ENCODE measurements at regions not wholly inside any gene's neighbourhood (a gene's known extent, or its start where the extent isn't known, plus 50 kb on each side); places are given as distances from the start of the nearest gene placed in this dataset.

DNA sequence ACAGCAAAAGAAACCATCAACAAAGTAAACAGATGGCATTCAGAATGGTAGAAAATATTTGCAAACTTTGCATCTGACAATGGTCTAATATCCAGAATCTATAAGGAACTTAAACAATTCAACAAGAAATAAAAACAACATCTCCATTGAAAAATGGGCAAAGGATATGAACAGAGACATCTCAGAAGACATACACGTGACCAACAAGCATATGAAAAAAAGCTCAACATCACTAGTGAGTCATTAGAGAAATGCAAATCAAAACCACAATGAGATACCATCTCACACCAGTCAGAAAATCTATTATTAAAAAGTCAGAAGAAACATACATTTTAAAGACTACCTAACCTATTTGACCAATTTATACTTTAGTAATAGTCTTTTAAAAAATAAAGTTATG, 571.3 kb upstream of the NRG3 start:
- intact Hi-C loops (cut with micrococcal nuclease; ENCODE audit: unreplicated experiment) = no loop called here
- H3K9me3 ChIP-seq (ENCODE audit: low read length) = peaks cover 72% of the 10 kb centered on the region
- TF ChIP-seq POLR2A (IDR thresholded peaks at IDR 0.05; ENCODE audit: insufficient read depth in 1 of 2, low read depth in 2 of 2, low read length in 2 of 2) (no peak), ZNF30 (CRISPR knock-in tag; IDR thresholded peaks at IDR 0.05) (no peak), ETV6 (CRISPR knock-in tag; conservative IDR thresholded peaks at IDR 0.05) (no peak), PHF5A (CRISPR knock-in tag; IDR thresholded peaks at IDR 0.05; ENCODE audit: low read depth, unreplicated experiment) (no peak), ZNF235 (CRISPR knock-in tag; IDR thresholded peaks at IDR 0.05; ENCODE audit: borderline replicate concordance) (no peak), ZNF564 (CRISPR knock-in tag; IDR thresholded peaks at IDR 0.05) (no peak), ZBTB8A (CRISPR knock-in tag; IDR thresholded peaks at IDR 0.05; ENCODE audit: borderline replicate concordance, low read depth) (no peak), SAFB2 (CRISPR knock-in tag; IDR thresholded peaks at IDR 0.05; ENCODE audit: borderline replicate concordance, low read depth) (no peak), NFE2L1 (CRISPR knock-in tag; IDR thresholded peaks at IDR 0.05; ENCODE audit: borderline replicate concordance) (no peak), MIXL1 (CRISPR knock-in tag; IDR thresholded peaks at IDR 0.05) (no peak), GZF1 (CRISPR knock-in tag; IDR thresholded peaks at IDR 0.05) (no peak), ZNF354B (CRISPR knock-in tag; IDR thresholded peaks at IDR 0.05) (no peak), TRIM24 (CRISPR knock-in tag; IDR thresholded peaks at IDR 0.05) (no peak)
- TF ChIP-seq, protein P1, sequence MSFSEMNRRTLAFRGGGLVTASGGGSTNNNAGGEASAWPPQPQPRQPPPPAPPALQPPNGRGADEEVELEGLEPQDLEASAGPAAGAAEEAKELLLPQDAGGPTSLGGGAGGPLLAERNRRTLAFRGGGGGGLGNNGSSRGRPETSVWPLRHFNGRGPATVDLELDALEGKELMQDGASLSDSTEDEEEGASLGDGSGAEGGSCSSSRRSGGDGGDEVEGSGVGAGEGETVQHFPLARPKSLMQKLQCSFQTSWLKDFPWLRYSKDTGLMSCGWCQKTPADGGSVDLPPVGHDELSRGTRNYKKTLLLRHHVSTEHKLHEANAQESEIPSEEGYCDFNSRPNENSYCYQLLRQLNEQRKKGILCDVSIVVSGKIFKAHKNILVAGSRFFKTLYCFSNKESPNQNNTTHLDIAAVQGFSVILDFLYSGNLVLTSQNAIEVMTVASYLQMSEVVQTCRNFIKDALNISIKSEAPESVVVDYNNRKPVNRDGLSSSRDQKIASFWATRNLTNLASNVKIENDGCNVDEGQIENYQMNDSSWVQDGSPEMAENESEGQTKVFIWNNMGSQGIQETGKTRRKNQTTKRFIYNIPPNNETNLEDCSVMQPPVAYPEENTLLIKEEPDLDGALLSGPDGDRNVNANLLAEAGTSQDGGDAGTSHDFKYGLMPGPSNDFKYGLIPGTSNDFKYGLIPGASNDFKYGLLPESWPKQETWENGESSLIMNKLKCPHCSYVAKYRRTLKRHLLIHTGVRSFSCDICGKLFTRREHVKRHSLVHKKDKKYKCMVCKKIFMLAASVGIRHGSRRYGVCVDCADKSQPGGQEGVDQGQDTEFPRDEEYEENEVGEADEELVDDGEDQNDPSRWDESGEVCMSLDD (CRISPR knock-in tag; IDR thresholded peaks at IDR 0.05; ENCODE audit: borderline replicate concordance) = no peak
- TF ChIP-seq, protein P2, sequence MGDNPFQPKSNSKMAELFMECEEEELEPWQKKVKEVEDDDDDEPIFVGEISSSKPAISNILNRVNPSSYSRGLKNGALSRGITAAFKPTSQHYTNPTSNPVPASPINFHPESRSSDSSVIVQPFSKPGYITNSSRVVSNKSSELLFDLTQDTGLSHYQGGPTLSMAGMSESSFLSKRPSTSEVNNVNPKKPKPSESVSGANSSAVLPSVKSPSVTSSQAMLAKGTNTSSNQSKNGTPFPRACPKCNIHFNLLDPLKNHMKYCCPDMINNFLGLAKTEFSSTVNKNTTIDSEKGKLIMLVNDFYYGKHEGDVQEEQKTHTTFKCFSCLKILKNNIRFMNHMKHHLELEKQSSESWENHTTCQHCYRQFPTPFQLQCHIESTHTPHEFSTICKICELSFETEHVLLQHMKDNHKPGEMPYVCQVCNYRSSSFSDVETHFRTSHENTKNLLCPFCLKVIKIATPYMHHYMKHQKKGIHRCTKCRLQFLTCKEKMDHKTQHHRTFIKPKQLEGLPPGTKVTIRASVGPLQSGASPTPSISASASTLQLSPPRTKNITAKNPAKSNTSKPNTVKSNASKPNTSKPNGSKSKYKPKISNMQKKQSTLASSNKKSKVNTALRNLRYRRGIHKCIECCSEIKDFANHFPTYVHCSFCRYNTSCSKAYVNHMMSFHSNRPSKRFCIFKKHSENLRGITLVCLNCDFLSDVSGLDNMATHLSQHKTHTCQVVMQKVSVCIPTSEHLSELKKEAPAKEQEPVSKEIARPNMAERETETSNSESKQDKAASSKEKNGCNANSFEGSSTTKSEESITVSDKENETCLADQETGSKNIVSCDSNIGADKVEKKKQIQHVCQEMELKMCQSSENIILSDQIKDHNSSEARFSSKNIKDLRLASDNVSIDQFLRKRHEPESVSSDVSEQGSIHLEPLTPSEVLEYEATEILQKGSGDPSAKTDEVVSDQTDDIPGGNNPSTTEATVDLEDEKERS (CRISPR knock-in tag; IDR thresholded peaks at IDR 0.05) = no peak
- TF ChIP-seq, protein P3, sequence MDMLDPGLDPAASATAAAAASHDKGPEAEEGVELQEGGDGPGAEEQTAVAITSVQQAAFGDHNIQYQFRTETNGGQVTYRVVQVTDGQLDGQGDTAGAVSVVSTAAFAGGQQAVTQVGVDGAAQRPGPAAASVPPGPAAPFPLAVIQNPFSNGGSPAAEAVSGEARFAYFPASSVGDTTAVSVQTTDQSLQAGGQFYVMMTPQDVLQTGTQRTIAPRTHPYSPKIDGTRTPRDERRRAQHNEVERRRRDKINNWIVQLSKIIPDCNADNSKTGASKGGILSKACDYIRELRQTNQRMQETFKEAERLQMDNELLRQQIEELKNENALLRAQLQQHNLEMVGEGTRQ (IDR thresholded peaks at IDR 0.05; ENCODE audit: low read depth, low read length) = no peak
- TF ChIP-seq, protein P3 (CRISPR knock-in tag; IDR thresholded peaks at IDR 0.05; ENCODE audit: borderline replicate concordance) = no peak
- 0% methylated on average over 1 of the region's 1 CpG for WGBS (ENCODE audit: low lambda C conversion rate)
- no peak overlapping the region for H2AFZ ChIP-seq (ENCODE audit: low read length)
- no TSS peak for BruUV-seq (replicated peaks)
- CTCF ChIA-PET (ENCODE audit: low intra/inter-chr PET ratio, low total read pairs) = no interaction called here
- H3K4me1 ChIP-seq (ENCODE audit: insufficient read depth, low read length) = no peaks in the 10 kb centered on the region
- no peak for ATAC-seq
- no peaks in the 10 kb centered on the region for H3K36me3 ChIP-seq (replicated peaks in 1 of 2; ENCODE audit: control insufficient read depth in 1 of 2, insufficient read depth in 2 of 2, low read length in 2 of 2)
- DNase-seq (ENCODE audit: low spot score) = no peak
- no peaks in the 10 kb centered on the region for H4K20me1 ChIP-seq (ENCODE audit: insufficient read depth, low read length)
- no peak overlapping the region for H3K27ac ChIP-seq (ENCODE audit: extremely low read length, insufficient read depth, low read length)
- H3K4me3 ChIP-seq (replicated peaks in 1 of 3; ENCODE audit: insufficient read depth in 1 of 3, low read depth in 2 of 3, low read length in 3 of 3) = no peak overlapping the region
- POLR2A ChIA-PET = no interaction called here
- H3K4me2 ChIP-seq (ENCODE audit: low read depth, low read length) = no peak overlapping the region
- no peak overlapping the region for H3K9ac ChIP-seq (ENCODE audit: insufficient read depth, low read depth, low read length)
- H3K27me3 ChIP-seq (ENCODE audit: control insufficient read depth in 1 of 2, insufficient read depth in 2 of 2, low read length in 2 of 2) = no peaks in the 10 kb centered on the region
- FAIRE-seq = no peak
- in situ Hi-C loops (cut with HindIII; ENCODE audit: extremely low pct_ligation_motif_present, low pct_unique_long_range_greater_than_20kb) = no loop called here
- H3K79me2 ChIP-seq (ENCODE audit: insufficient read depth, low read length) = no peaks in the 10 kb centered on the region

Data from HepG2 (cell line).